GM04503 (cell line): ENCODE measurements at regions not wholly inside any gene's neighbourhood (a gene's known extent, or its start where the extent isn't known, plus 50 kb on each side); places are given as distances from the start of the nearest gene placed in this dataset.

Source experiments
- DNase-seq: peaks from one replicate; pipeline ENCODE4 v3.0.0-alpha.2; 2012; ENCODE audit warnings: low read depth

GRCh38 chr10:2019803-2020202 is 282.5 kb upstream of the ADARB2 start:
- DNase-seq, result no peak

- DNase-seq, result no peak
These were observed 282.0 kb upstream of the ADARB2 start for GRCh38 chr10:2019281-2019680.

- no peak for DNase-seq
These were observed 277.2 kb upstream of the ADARB2 start for GRCh38 chr10:2014541-2014940.

GRCh38 chr10:2012209-2012608 is 274.9 kb upstream of the ADARB2 start:
- DNase-seq, result no peak

GRCh38 chr10:2011106-2011716 is 273.9 kb upstream of the ADARB2 start:
- DNase-seq, result no peak

- DNase-seq, result no peak
These were observed 268.2 kb upstream of the ADARB2 start for GRCh38 chr10:2005546-2005945.

GRCh38 chr10:1992930-1993329 is 255.6 kb upstream of the ADARB2 start:
- no peak for DNase-seq

GRCh38 chr10:1989090-1989489 is 251.8 kb upstream of the ADARB2 start:
- DNase-seq, result no peak

GRCh38 chr10:1981976-1982375 is 244.7 kb upstream of the ADARB2 start:
- no peak for DNase-seq

GRCh38 chr10:1980459-1980858 is 243.1 kb upstream of the ADARB2 start:
- no peak for DNase-seq

GRCh38 chr10:1978584-1978983 is 241.3 kb upstream of the ADARB2 start:
- no peak for DNase-seq

- no peak for DNase-seq
These were observed 240.1 kb upstream of the ADARB2 start for GRCh38 chr10:1977461-1977860.

- DNase-seq, result no peak
These were observed 235.1 kb upstream of the ADARB2 start for GRCh38 chr10:1972406-1972805.

- no peak for DNase-seq
These were observed 231.1 kb upstream of the ADARB2 start for GRCh38 chr10:1968257-1969033.

- no peak for DNase-seq
These were observed 229.5 kb upstream of the ADARB2 start for GRCh38 chr10:1966712-1967376.

GRCh38 chr10:1964476-1964875 is 227.2 kb upstream of the ADARB2 start:
- DNase-seq, result no peak

GRCh38 chr10:1963341-1963740 is 226.0 kb upstream of the ADARB2 start:
- DNase-seq, result no peak

GRCh38 chr10:1961989-1962388 is 224.7 kb upstream of the ADARB2 start:
- DNase-seq, result no peak

- DNase-seq, result no peak
These were observed 223.7 kb upstream of the ADARB2 start for GRCh38 chr10:1960982-1961381.

GRCh38 chr10:1957057-1957456 is 219.7 kb upstream of the ADARB2 start:
- no peak for DNase-seq

- no peak for DNase-seq
These were observed 217.0 kb upstream of the ADARB2 start for GRCh38 chr10:1954300-1954699.

- no peak for DNase-seq
These were observed 215.1 kb upstream of the ADARB2 start for GRCh38 chr10:1952126-1953095.
